HUES48 (cell line): ENCODE measurements at regions not wholly inside any gene's neighbourhood (a gene's known extent, or its start where the extent isn't known, plus 50 kb on each side); places are given as distances from the start of the nearest gene placed in this dataset.

ENCODE experiments used
- H3K27ac ChIP-seq: one replicate; pipeline ENCODE4 v1.7.0; 2013; ENCODE audit warnings: low read depth, low read length, inconsistent platforms
- H3K27me3 ChIP-seq: 2 replicates; pipeline ENCODE4 v1.6.1; 2013; ENCODE audit warnings: mild to moderate bottlenecking, low read length; ENCODE audit not compliant: control insufficient read depth, insufficient read depth
- H3K36me3 ChIP-seq: 2 replicates; pipeline ENCODE4 v1.6.1; 2013; ENCODE audit warnings: low read length; ENCODE audit not compliant: control insufficient read depth, insufficient read depth
- H3K4me1 ChIP-seq: 2 replicates; pipeline ENCODE4 v1.6.1; 2013; ENCODE audit warnings: mild to moderate bottlenecking, low read length; ENCODE audit not compliant: control insufficient read depth, insufficient read depth
- H3K4me3 ChIP-seq: 2 replicates; pipeline ENCODE4 v1.5.1; 2013; ENCODE audit warnings: mild to moderate bottlenecking, low read depth, low read length
- H3K9ac ChIP-seq: 2 replicates; pipeline ENCODE4 v1.6.1; 2013; ENCODE audit warnings: mild to moderate bottlenecking, low read depth, low read length, moderate library complexity
- H3K9me3 ChIP-seq: 2 replicates; pipeline ENCODE4 v1.6.1; 2013; ENCODE audit warnings: low read length; ENCODE audit not compliant: control insufficient read depth, insufficient read depth

- Histone ChIP-seq H3K9ac (no peak overlapping the region), H3K27me3 (no peaks in the 10 kb centered on the region), H3K4me1 (no peaks in the 10 kb centered on the region), H3K27ac (no peak overlapping the region), H3K9me3 (no peaks in the 10 kb centered on the region), H3K4me3 (no peak overlapping the region), H3K36me3 (no peaks in the 10 kb centered on the region)
These were observed 589.1 kb upstream of the CDH8 start for GRCh38 chr16:62625326-62625725.

GRCh38 chr16:62620275-62620674, 584.0 kb upstream of the CDH8 start:
- Histone ChIP-seq H3K27ac (no peak overlapping the region), H3K9ac (no peak overlapping the region), H3K4me1 (no peaks in the 10 kb centered on the region), H3K27me3 (no peaks in the 10 kb centered on the region), H3K4me3 (no peak overlapping the region), H3K36me3 (no peaks in the 10 kb centered on the region), H3K9me3 (no peaks in the 10 kb centered on the region)

- Histone ChIP-seq H3K9ac (no peak overlapping the region), H3K9me3 (no peaks in the 10 kb centered on the region), H3K4me3 (no peak overlapping the region), H3K27ac (no peak overlapping the region), H3K36me3 (no peaks in the 10 kb centered on the region), H3K4me1 (no peaks in the 10 kb centered on the region), H3K27me3 (no peaks in the 10 kb centered on the region)
These were observed 579.3 kb upstream of the CDH8 start for GRCh38 chr16:62615526-62615925.

- H3K4me3 ChIP-seq: no peak overlapping the region
- H3K36me3 ChIP-seq: no peaks in the 10 kb centered on the region
- H3K4me1 ChIP-seq: no peaks in the 10 kb centered on the region
- no peak overlapping the region for H3K9ac ChIP-seq
- no peaks in the 10 kb centered on the region for H3K9me3 ChIP-seq
- no peaks in the 10 kb centered on the region for H3K27me3 ChIP-seq
- no peak overlapping the region for H3K27ac ChIP-seq
These were observed 574.1 kb upstream of the CDH8 start for GRCh38 chr16:62610291-62610690.

- H3K27me3 ChIP-seq: no peaks in the 10 kb centered on the region
- no peak overlapping the region for H3K9ac ChIP-seq
- H3K4me3 ChIP-seq: no peak overlapping the region
- H3K36me3 ChIP-seq: no peaks in the 10 kb centered on the region
- no peaks in the 10 kb centered on the region for H3K4me1 ChIP-seq
- H3K9me3 ChIP-seq: no peaks in the 10 kb centered on the region
- H3K27ac ChIP-seq: no peak overlapping the region
These were observed 566.6 kb upstream of the CDH8 start for GRCh38 chr16:62602790-62603189.

GRCh38 chr16:62597875-62598274, 561.6 kb upstream of the CDH8 start:
- no peak overlapping the region for H3K27ac ChIP-seq
- H3K9me3 ChIP-seq: no peaks in the 10 kb centered on the region
- no peaks in the 10 kb centered on the region for H3K27me3 ChIP-seq

GRCh38 chr16:62596584-62596983, 560.3 kb upstream of the CDH8 start:
- Histone ChIP-seq H3K36me3 (no peaks in the 10 kb centered on the region), H3K9ac (no peak overlapping the region), H3K9me3 (no peaks in the 10 kb centered on the region), H3K27me3 (no peaks in the 10 kb centered on the region), H3K27ac (no peak overlapping the region), H3K4me3 (no peak overlapping the region), H3K4me1 (no peaks in the 10 kb centered on the region)

More at GRCh38 chr16:62597875-62598274, 561.6 kb upstream of the CDH8 start:
- Histone ChIP-seq H3K9ac (no peak overlapping the region), H3K4me3 (no peak overlapping the region), H3K4me1 (no peaks in the 10 kb centered on the region), H3K36me3 (no peaks in the 10 kb centered on the region)

GRCh38 chr16:62596125-62596524, 559.9 kb upstream of the CDH8 start:
- Histone ChIP-seq H3K4me3 (no peak overlapping the region), H3K9ac (no peak overlapping the region), H3K9me3 (no peaks in the 10 kb centered on the region), H3K4me1 (no peaks in the 10 kb centered on the region), H3K27me3 (no peaks in the 10 kb centered on the region), H3K27ac (no peak overlapping the region), H3K36me3 (no peaks in the 10 kb centered on the region)

- H3K36me3 ChIP-seq: no peaks in the 10 kb centered on the region
- H3K4me1 ChIP-seq: peaks cover 4% of the 10 kb centered on the region; the same call in 1 of the 2 replicates
- H3K4me3 ChIP-seq: no peak overlapping the region
- H3K27ac ChIP-seq: no peak overlapping the region
- no peak overlapping the region for H3K9ac ChIP-seq
- H3K9me3 ChIP-seq: peaks cover 11% of the 10 kb centered on the region; the same call in 1 of the 2 replicates
- no peaks in the 10 kb centered on the region for H3K27me3 ChIP-seq
These were observed 550.1 kb upstream of the CDH8 start for GRCh38 chr16:62586128-62586862.

- peaks cover 11% of the 10 kb centered on the region; the same call in 1 of the 2 replicates for H3K9me3 ChIP-seq
- no peak overlapping the region for H3K4me3 ChIP-seq
- H3K27me3 ChIP-seq: no peaks in the 10 kb centered on the region
- H3K4me1 ChIP-seq: peaks cover 4% of the 10 kb centered on the region; the same call in 1 of the 2 replicates
- H3K9ac ChIP-seq: no peak overlapping the region
- H3K36me3 ChIP-seq: no peaks in the 10 kb centered on the region
- H3K27ac ChIP-seq: no peak overlapping the region
These were observed 548.9 kb upstream of the CDH8 start for GRCh38 chr16:62585041-62585545.

GRCh38 chr16:62583414-62583813, 547.2 kb upstream of the CDH8 start:
- H3K4me3 ChIP-seq: no peak overlapping the region
- peaks cover 4% of the 10 kb centered on the region; the same call in 1 of the 2 replicates for H3K4me1 ChIP-seq
- no peaks in the 10 kb centered on the region for H3K27me3 ChIP-seq
- H3K36me3 ChIP-seq: no peaks in the 10 kb centered on the region
- no peak overlapping the region for H3K27ac ChIP-seq
- peaks cover 11% of the 10 kb centered on the region; the same call in 1 of the 2 replicates for H3K9me3 ChIP-seq
- H3K9ac ChIP-seq: no peak overlapping the region
